Keratinocyte (primary cell): ENCODE measurements at regions not wholly inside any gene's neighbourhood (a gene's known extent, or its start where the extent isn't known, plus 50 kb on each side); places are given as distances from the start of the nearest gene placed in this dataset.

Experiments used
- DNase-seq: peaks from one replicate; pipeline ENCODE4 v3.0.0-alpha.2; 2011; ENCODE audit warnings: low read depth, missing footprints, low spot score
- FAIRE-seq: peaks from 2 replicates; lab custom pipeline; 2011; peaks lifted over from hg19 to GRCh38; lab: Jason Lieb, UNC
- H2AFZ ChIP-seq: 2 replicates; pipeline ENCODE4 v1.6.0; 2012; ENCODE audit warnings: low read length, control low read depth, inconsistent platforms; ENCODE audit not compliant: control insufficient read depth
- H3K27ac ChIP-seq: 2 replicates; pipeline ENCODE4 v1.5.1; 2011; ENCODE audit warnings: low read length; ENCODE audit not compliant: control insufficient read depth, insufficient read depth
- H3K27me3 ChIP-seq: 3 replicates; pipeline ENCODE4 v1.6.0; 2011; ENCODE audit warnings: low read length; ENCODE audit not compliant: control insufficient read depth, insufficient read depth; ENCODE audit errors: extremely low read depth
- H3K36me3 ChIP-seq, 2 experiments: 2 replicates in 1 of 2; 3 replicates in 1 of 2; pipeline ENCODE4 v1.5.1; 2011; ENCODE audit warnings: low read length in 2 of 2, mild to moderate bottlenecking in 1 of 2; ENCODE audit not compliant: control insufficient read depth in 2 of 2, insufficient read depth in 2 of 2; ENCODE audit errors: extremely low read depth in 1 of 2
- H3K4me1 ChIP-seq: 3 replicates; pipeline ENCODE4 v1.5.1; 2011; ENCODE audit warnings: low read length; ENCODE audit not compliant: control insufficient read depth, insufficient read depth; ENCODE audit errors: extremely low read depth
- H3K4me2 ChIP-seq: 3 replicates; pipeline ENCODE4 v1.6.0; 2011; ENCODE audit warnings: low read depth, low read length; ENCODE audit not compliant: control insufficient read depth, insufficient read depth; ENCODE audit errors: extremely low read depth
- H3K4me3 ChIP-seq, 3 experiments: fragments of 200-600 bp in 1 of 3; sonication (generic) in 1 of 3; 2 replicates in 2 of 3; 3 replicates in 1 of 3; pipeline ENCODE4 v1.5.1; 2011 to 2016; ENCODE audit warnings: low read length in 3 of 3, mild to moderate bottlenecking in 3 of 3, control low read depth in 2 of 3, inconsistent platforms in 1 of 3, low read depth in 1 of 3, mixed read lengths in 1 of 3, mixed run types in 1 of 3, moderate library complexity in 1 of 3; ENCODE audit not compliant: control insufficient read depth in 2 of 3, insufficient read depth in 2 of 3; ENCODE audit errors: extremely low read depth in 1 of 3
- H3K79me2 ChIP-seq: 2 replicates; pipeline ENCODE4 v1.6.0; 2012; ENCODE audit warnings: low read length; ENCODE audit not compliant: control insufficient read depth, insufficient read depth
- H3K9ac ChIP-seq: 3 replicates; pipeline ENCODE4 v1.6.0; 2011; ENCODE audit warnings: low read length; ENCODE audit not compliant: control insufficient read depth, insufficient read depth; ENCODE audit errors: extremely low read depth
- H3K9me1 ChIP-seq: 3 replicates; pipeline ENCODE4 v1.6.0; 2011; ENCODE audit warnings: low read length; ENCODE audit not compliant: control insufficient read depth, insufficient read depth; ENCODE audit errors: extremely low read depth
- H3K9me3 ChIP-seq: 2 replicates; pipeline ENCODE4 v1.5.1; 2012; ENCODE audit warnings: low read depth, low read length; ENCODE audit not compliant: control insufficient read depth
- H4K20me1 ChIP-seq: 3 replicates; pipeline ENCODE4 v1.6.0; 2011; ENCODE audit warnings: low read length; ENCODE audit not compliant: control insufficient read depth, insufficient read depth; ENCODE audit errors: extremely low read depth
- CTCF ChIP-seq, 3 experiments: IDR thresholded peaks in 1 of 3; conservative IDR thresholded peaks in 1 of 3; optimal IDR thresholded peaks in 1 of 3; 2 replicates in 2 of 3; 3 replicates in 1 of 3; pipeline versions ENCODE3 to v1.5.1; 2011; ENCODE audit warnings: low read length in 3 of 3, mild to moderate bottlenecking in 3 of 3, moderate library complexity in 2 of 3, control low read depth in 1 of 3, inconsistent platforms in 1 of 3; ENCODE audit not compliant: insufficient read depth in 2 of 3; ENCODE audit errors: extremely low read depth in 1 of 3
- EZH2 ChIP-seq: IDR thresholded peaks from one replicate; pipeline ENCODE4 v1.6.1; 2012; ENCODE audit warnings: inconsistent platforms, mild to moderate bottlenecking, low read length, moderate library complexity
- dilution Hi-C: fragments of 300-500 bp; cut with MboI; formaldehyde crosslinking; loops from one replicate; pipeline ENCODE4 v1.7.0; 2020; ENCODE audit warnings: low sequenced_read_pairs; ENCODE audit not compliant: extremely low pct_ligation_motif_present

DNA sequence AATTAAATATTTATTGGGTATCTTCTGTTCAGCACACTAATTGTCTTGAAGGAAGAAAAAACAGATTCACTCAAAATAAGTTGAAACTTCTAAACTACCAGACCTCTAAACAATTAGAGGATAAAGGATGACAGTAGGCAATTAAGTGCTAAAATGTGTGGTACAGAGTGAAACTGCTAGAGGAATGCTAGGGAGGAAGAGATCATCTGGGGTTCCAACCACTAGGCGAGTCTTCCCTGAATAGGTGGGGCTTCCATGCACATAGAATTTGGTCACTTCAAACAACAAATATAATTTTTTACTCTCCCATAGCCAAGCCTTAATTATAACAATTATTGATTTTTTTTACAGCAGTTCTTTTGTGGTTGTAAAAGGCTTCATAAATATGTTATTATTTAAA lies 559.0 kb upstream of the ZEB2 start:
- Histone ChIP-seq H3K4me3 (no peak overlapping the region), H3K79me2 (no peaks in the 10 kb centered on the region), H3K4me2 (no peak overlapping the region), H3K9ac (no peak overlapping the region), H2AFZ (no peak overlapping the region), H3K9me1 (no peaks in the 10 kb centered on the region), H4K20me1 (no peaks in the 10 kb centered on the region), H3K36me3 (no peaks in the 10 kb centered on the region), H3K27me3 (no peaks in the 10 kb centered on the region), H3K27ac (no peak overlapping the region), H3K9me3 (no peaks in the 10 kb centered on the region), H3K4me1 (no peaks in the 10 kb centered on the region)
- no peak for TF ChIP-seq EZH2
- TF ChIP-seq CTCF (optimal IDR thresholded peaks at IDR 0.05 in 1 of 3, IDR thresholded peaks at IDR 0.05 in 1 of 3, conservative IDR thresholded peaks at IDR 0.05 in 1 of 3; ENCODE audit: extremely low read depth in 1 of 3, insufficient read depth in 2 of 3, low read length in 3 of 3) = no peak
- dilution Hi-C loops = no loop called here
- no peak for DNase-seq
- FAIRE-seq = no peak

GRCh38 chr2:145076085-145076484 lies 556.2 kb upstream of the ZEB2 start:
- Histone ChIP-seq H3K4me3 (no peak overlapping the region), H3K9ac (no peak overlapping the region), H3K4me2 (no peak overlapping the region), H3K27ac (no peak overlapping the region), H4K20me1 (no peaks in the 10 kb centered on the region), H3K4me1 (no peaks in the 10 kb centered on the region), H3K36me3 (no peaks in the 10 kb centered on the region), H2AFZ (no peak overlapping the region), H3K79me2 (no peaks in the 10 kb centered on the region), H3K9me1 (no peaks in the 10 kb centered on the region), H3K9me3 (no peaks in the 10 kb centered on the region), H3K27me3 (no peaks in the 10 kb centered on the region)
- TF ChIP-seq CTCF (optimal IDR thresholded peaks at IDR 0.05 in 1 of 3, IDR thresholded peaks at IDR 0.05 in 1 of 3, conservative IDR thresholded peaks at IDR 0.05 in 1 of 3; ENCODE audit: extremely low read depth in 1 of 3, insufficient read depth in 2 of 3, low read length in 3 of 3) (no peak), EZH2 (no peak)
- no peak for FAIRE-seq
- no peak for DNase-seq
- dilution Hi-C loops = no loop called here
